ENCODE measurements at regions not wholly inside any gene's neighbourhood (a gene's known extent, or its start where the extent isn't known, plus 50 kb on each side); places are given as distances from the start of the nearest gene placed in this dataset.

GRCh38 chr20:23179766-23180403, 93.8 kb upstream of the CD93 start:
- Histone ChIP-seq H3K79me2 (ENCODE audit: control insufficient read depth, insufficient read depth, low read length) (no peaks in the 10 kb centered on the region), H3K9me3 (replicated peaks; ENCODE audit: control insufficient read depth, insufficient read depth, low read length) (no peaks in the 10 kb centered on the region; the same call in 2 of the 3 replicates), H3K9ac (ENCODE audit: control insufficient read depth, insufficient read depth, low read length) (no peak overlapping the region), H3K4me3 (no peak overlapping the region), H3K4me1 (ENCODE audit: control insufficient read depth, insufficient read depth, low read length) (no peaks in the 10 kb centered on the region), H3K4me2 (ENCODE audit: control insufficient read depth, insufficient read depth) (no peak overlapping the region), H4K20me1 (ENCODE audit: control insufficient read depth, insufficient read depth) (no peaks in the 10 kb centered on the region), H3K36me3 (ENCODE audit: control insufficient read depth in 2 of 2, insufficient read depth in 2 of 2, low read length in 1 of 2) (no peaks in the 10 kb centered on the region), H3K27me3 (replicated peaks in 1 of 2; ENCODE audit: control insufficient read depth in 2 of 2, insufficient read depth in 2 of 2, low read length in 1 of 2) (no peaks in the 10 kb centered on the region; a peak in 2 of 4 replicates), H2AFZ (ENCODE audit: control insufficient read depth, low read depth, low read length) (no peak overlapping the region), H3K27ac (ENCODE audit: control insufficient read depth, insufficient read depth) (no peak overlapping the region)
- ChIA-PET CTCF (interaction anchor here (0.7 to 2.4 kb wide), 9 partner anchors 12 to 488 kb away, joined by 3 to 7 read pairs (median 5); no protein-coding TSS in a partner anchor), RAD21 (ENCODE audit: unreplicated experiment) (interaction anchor here (1.2 to 1.5 kb wide), 2 partner anchors 15 to 21 kb away, joined by 3 to 4 read pairs; no protein-coding TSS in a partner anchor), SMC1A (ENCODE audit: uncharacterized antibody, unreplicated experiment) (interaction anchor here (0.7 to 1.7 kb wide), 8 partner anchors 12 to 126 kb away, joined by 3 to 5 read pairs (median 4); no protein-coding TSS in a partner anchor), POLR2A (no interaction called here)
- in situ Hi-C loops (cut with MboI) (no loop called here), intact Hi-C loops (cut with micrococcal nuclease; ENCODE audit: unreplicated experiment) (no loop called here)
- 0% methylated on average over 1 of the region's 1 CpG for WGBS (ENCODE audit: insufficient coverage, insufficient replicate concordance, low lambda C conversion rate, missing lambda C conversion rate)
- BruUV-seq (replicated peaks) = no TSS peak
- DNase-seq (ENCODE audit: low read depth, low spot score) (no peak), FAIRE-seq (no peak), ATAC-seq (no peak)
- TF ChIP-seq STAT3 (IDR thresholded peaks at IDR 0.05; ENCODE audit: low read depth, low read length) (no peak), GATAD2B (conservative IDR thresholded peaks at IDR 0.05; ENCODE audit: low read depth) (no peak), CBFB (IDR thresholded peaks at IDR 0.05; ENCODE audit: low read depth) (no peak), POLR2A (IDR thresholded peaks at IDR 0.05; ENCODE audit: low read depth, low read length) (no peak), CHD2 (IDR thresholded peaks at IDR 0.05; ENCODE audit: borderline replicate concordance, low read depth, low read length) (no peak)

DNA sequence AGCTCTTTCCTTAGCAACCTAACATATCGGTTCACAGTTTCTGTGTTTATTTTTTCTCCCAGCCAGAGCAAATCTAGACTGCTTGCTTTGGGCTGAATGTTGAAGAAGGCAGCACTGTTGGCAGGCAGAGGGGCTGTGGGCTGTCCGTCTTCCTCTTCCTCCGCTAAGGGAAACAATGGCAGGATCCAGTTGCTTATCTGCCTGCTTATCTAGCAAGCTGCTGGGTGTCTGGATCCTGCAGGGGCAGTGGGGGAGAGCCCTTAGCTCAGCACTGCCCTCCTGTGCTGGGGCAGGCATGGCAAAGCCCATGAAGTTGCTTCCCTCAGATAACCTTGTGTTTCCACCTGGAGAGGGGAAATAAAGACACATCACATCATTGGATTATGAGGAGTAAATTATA, 92.7 kb upstream of the CD93 start:
- Histone ChIP-seq H3K27ac (ENCODE audit: control insufficient read depth, insufficient read depth) (no peak overlapping the region), H2AFZ (ENCODE audit: control insufficient read depth, low read depth, low read length) (no peak overlapping the region), H3K79me2 (ENCODE audit: control insufficient read depth, insufficient read depth, low read length) (no peaks in the 10 kb centered on the region), H3K9ac (ENCODE audit: control insufficient read depth, insufficient read depth, low read length) (no peak overlapping the region), H3K9me3 (replicated peaks; ENCODE audit: control insufficient read depth, insufficient read depth, low read length) (no peaks in the 10 kb centered on the region; the same call in 2 of the 3 replicates), H3K4me1 (ENCODE audit: control insufficient read depth, insufficient read depth, low read length) (no peaks in the 10 kb centered on the region), H3K36me3 (ENCODE audit: control insufficient read depth in 2 of 2, insufficient read depth in 2 of 2, low read length in 1 of 2) (no peaks in the 10 kb centered on the region), H3K27me3 (replicated peaks in 1 of 2; ENCODE audit: control insufficient read depth in 2 of 2, insufficient read depth in 2 of 2, low read length in 1 of 2) (no peaks in the 10 kb centered on the region; a peak in 2 of 4 replicates), H3K4me3 (no peak overlapping the region), H4K20me1 (ENCODE audit: control insufficient read depth, insufficient read depth) (no peaks in the 10 kb centered on the region), H3K4me2 (ENCODE audit: control insufficient read depth, insufficient read depth) (no peak overlapping the region)
- ChIA-PET SMC1A (ENCODE audit: uncharacterized antibody, unreplicated experiment) (interaction anchor here (0.7 to 1.7 kb wide), 4 partner anchors 16 to 125 kb away, joined by 4 to 5 read pairs (median 4); no protein-coding TSS in a partner anchor), CTCF (interaction anchor here (0.7 to 2.4 kb wide), 9 partner anchors 13 to 487 kb away, joined by 3 to 7 read pairs (median 5); no protein-coding TSS in a partner anchor), POLR2A (no interaction called here), RAD21 (ENCODE audit: unreplicated experiment) (interaction anchor here (1.2 to 1.5 kb wide), 3 partner anchors 11 to 22 kb away, joined by 3 to 5 read pairs (median 4); no protein-coding TSS in a partner anchor)
- 28% methylated on average over 3 of the region's 3 CpGs for WGBS (ENCODE audit: insufficient coverage, insufficient replicate concordance, low lambda C conversion rate, missing lambda C conversion rate)
- ATAC-seq = no peak
- BruUV-seq (replicated peaks) = no TSS peak
- FAIRE-seq = no peak
- no peak for DNase-seq (ENCODE audit: low read depth, low spot score)
- intact Hi-C loops (cut with micrococcal nuclease; ENCODE audit: unreplicated experiment) = no loop called here
- in situ Hi-C loops (cut with MboI) = no loop called here
- TF ChIP-seq, protein P1, sequence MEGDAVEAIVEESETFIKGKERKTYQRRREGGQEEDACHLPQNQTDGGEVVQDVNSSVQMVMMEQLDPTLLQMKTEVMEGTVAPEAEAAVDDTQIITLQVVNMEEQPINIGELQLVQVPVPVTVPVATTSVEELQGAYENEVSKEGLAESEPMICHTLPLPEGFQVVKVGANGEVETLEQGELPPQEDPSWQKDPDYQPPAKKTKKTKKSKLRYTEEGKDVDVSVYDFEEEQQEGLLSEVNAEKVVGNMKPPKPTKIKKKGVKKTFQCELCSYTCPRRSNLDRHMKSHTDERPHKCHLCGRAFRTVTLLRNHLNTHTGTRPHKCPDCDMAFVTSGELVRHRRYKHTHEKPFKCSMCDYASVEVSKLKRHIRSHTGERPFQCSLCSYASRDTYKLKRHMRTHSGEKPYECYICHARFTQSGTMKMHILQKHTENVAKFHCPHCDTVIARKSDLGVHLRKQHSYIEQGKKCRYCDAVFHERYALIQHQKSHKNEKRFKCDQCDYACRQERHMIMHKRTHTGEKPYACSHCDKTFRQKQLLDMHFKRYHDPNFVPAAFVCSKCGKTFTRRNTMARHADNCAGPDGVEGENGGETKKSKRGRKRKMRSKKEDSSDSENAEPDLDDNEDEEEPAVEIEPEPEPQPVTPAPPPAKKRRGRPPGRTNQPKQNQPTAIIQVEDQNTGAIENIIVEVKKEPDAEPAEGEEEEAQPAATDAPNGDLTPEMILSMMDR (IDR thresholded peaks at IDR 0.05 in 2 of 3, conservative IDR thresholded peaks at IDR 0.05 in 1 of 3; ENCODE audit: control insufficient read depth in 2 of 3, extremely low read depth in 1 of 3, insufficient read depth in 1 of 3, low read depth in 3 of 3, low read length in 3 of 3) = peak in 2 of 3 experiments; percentile 12 to 13; a peak in 2 of 6 replicates
- no peak for TF ChIP-seq HSF1 (IDR thresholded peaks at IDR 0.05; ENCODE audit: low read depth, low read length)

Data from GM12878 (cell line).